ENCODE measurements at regions not wholly inside any gene's neighbourhood (a gene's known extent, or its start where the extent isn't known, plus 50 kb on each side); places are given as distances from the start of the nearest gene placed in this dataset.

GRCh38 chr11:45458269-45458668, 172.1 kb upstream of the SYT13 start:
- H3K36me3 Mint-ChIP-seq (ENCODE audit: insufficient read depth in 1 of 3, low read depth in 3 of 3), result no peaks in the 10 kb centered on the region
- Histone ChIP-seq H3K14ac (ENCODE audit: insufficient read depth, low read length) (no peak overlapping the region), H3K4ac (ENCODE audit: low read depth, low read length) (no peak overlapping the region), H3K23me2 (ENCODE audit: insufficient read length, low read depth, low read length, poor library complexity, severe bottlenecking) (no peaks in the 10 kb centered on the region), H3K18ac (ENCODE audit: insufficient read length, low read depth, low read length) (no peak overlapping the region), H3K79me1 (ENCODE audit: insufficient read depth, low read depth, low read length, poor library complexity, severe bottlenecking) (no peaks in the 10 kb centered on the region), H4K8ac (replicated peaks; ENCODE audit: insufficient read length, low read depth, low read length) (no peak overlapping the region), H3K79me2 (ENCODE audit: insufficient read depth, low read length) (no peaks in the 10 kb centered on the region), H4K20me1 (ENCODE audit: control insufficient read depth, insufficient read depth, insufficient read length) (no peaks in the 10 kb centered on the region), H3K27ac (ENCODE audit: insufficient read length, low read depth, low read length) (no peak overlapping the region), H2AFZ (ENCODE audit: low read length) (no peak overlapping the region), H2BK5ac (ENCODE audit: insufficient read length, low read length) (no peak overlapping the region), H2AK5ac (ENCODE audit: insufficient read length, low read length) (no peak overlapping the region), H3K27me3 (ENCODE audit: insufficient read depth, low read length) (no peaks in the 10 kb centered on the region), H2BK15ac (ENCODE audit: low read depth, low read length) (no peak overlapping the region), H3K23ac (ENCODE audit: insufficient read length, low read depth, low read length) (no peak overlapping the region), H3K4me2 (ENCODE audit: insufficient read depth, insufficient read length, low read length) (no peak overlapping the region), H2BK20ac (ENCODE audit: low read depth, low read length, poor library complexity, severe bottlenecking) (no peak overlapping the region), H3K4me1 (ENCODE audit: insufficient read depth, low read length) (no peaks in the 10 kb centered on the region; the same call in 1 of the 2 replicates), H4K91ac (ENCODE audit: insufficient read length, low read depth, low read length) (no peak overlapping the region), H3K9me3 (ENCODE audit: control insufficient read depth, low read depth, low read length) (no peaks in the 10 kb centered on the region), H2BK12ac (ENCODE audit: insufficient read length, low read depth, low read length) (no peak overlapping the region), H2BK120ac (ENCODE audit: low read depth, low read length, poor library complexity, severe bottlenecking) (no peak overlapping the region), H3K9ac (ENCODE audit: extremely low read depth, insufficient read length, low read length) (no peak overlapping the region), H4K5ac (ENCODE audit: insufficient read length, low read depth, low read length) (no peak overlapping the region), H3K56ac (ENCODE audit: insufficient read length, low read depth, low read length) (no peak overlapping the region), H3T11ph (ENCODE audit: low read length) (no peak overlapping the region)
- TF ChIP-seq CTCF (conservative IDR thresholded peaks at IDR 0.05), result no peak
- peaks cover 0 to 6% of the 10 kb centered on the region in 2 experiments; a peak in 2 of 5 replicates for H3K9me3 Mint-ChIP-seq
- H3K27me3 Mint-ChIP-seq (ENCODE audit: low read depth), result peaks cover 27% of the 10 kb centered on the region
- no peak overlapping the region for H3K4me3 Mint-ChIP-seq
- H3K27ac Mint-ChIP-seq, result no peak overlapping the region
- no peak for DNase-seq
- no CpG with 5 or more reads among the region's 4 CpGs for WGBS (ENCODE audit: extremely low coverage, insufficient read length, low lambda C conversion rate)
- peaks cover 2 to 3% of the 10 kb centered on the region in 2 experiments; a peak in 3 of 4 replicates for H3K4me1 Mint-ChIP-seq

All from H9 (cell line).